H1 (cell line): ENCODE measurements at regions not wholly inside any gene's neighbourhood (a gene's known extent, or its start where the extent isn't known, plus 50 kb on each side); places are given as distances from the start of the nearest gene placed in this dataset.
A peak's percentile ranks its signal among the peaks of the same experiment; 100 is the strongest.

Experiments used
- CTCF ChIA-PET: fragments of 300-600 bp; sonication (Branson Sonifier 250); formaldehyde crosslinking; loops from one replicate; lab custom pipeline; 2021; ENCODE audit not compliant: partially characterized antibody; lab: Charles Lee
- POLR2A ChIA-PET: fragments of 300-600 bp; sonication (Branson Sonifier 250); formaldehyde crosslinking; loops from one replicate; lab custom pipeline; 2021; ENCODE audit warnings: inconsistent platforms; ENCODE audit not compliant: partially characterized antibody; lab: Charles Lee
- DNase-seq, 2 experiments: peaks; one replicate each; pipeline versions ENCODE4 v3.0.0 to v3.0.0-alpha.2; 2010 to 2022; ENCODE audit warnings: low spot score in 2 of 2, low read depth in 1 of 2, mixed read lengths in 1 of 2
- FAIRE-seq: peaks from 2 replicates; lab custom pipeline; 2011; peaks lifted over from hg19 to GRCh38; lab: Jason Lieb, UNC
- H2AFZ ChIP-seq: 2 replicates; pipeline ENCODE4 v1.8.1; 2012; ENCODE audit warnings: low read length, inconsistent platforms
- H2AK5ac ChIP-seq: 2 replicates; pipeline ENCODE4 v1.6.1; 2013; ENCODE audit warnings: low read depth, low read length
- H2BK120ac ChIP-seq: replicated peaks from 2 replicates; pipeline ENCODE3; 2013; ENCODE audit warnings: low read depth, low read length, inconsistent platforms
- H2BK12ac ChIP-seq: 2 replicates; pipeline ENCODE4 v1.6.1; 2013; ENCODE audit warnings: low read depth, low read length
- H2BK15ac ChIP-seq: 2 replicates; pipeline ENCODE4 v1.6.1; 2013; ENCODE audit warnings: low read length
- H2BK20ac ChIP-seq: 2 replicates; pipeline ENCODE4 v1.6.1; 2013; ENCODE audit warnings: low read length
- H2BK5ac ChIP-seq: 2 replicates; pipeline ENCODE4 v1.6.1; 2013; ENCODE audit warnings: low read depth, low read length
- H3K14ac ChIP-seq: 2 replicates; pipeline ENCODE4 v1.6.1; 2013; ENCODE audit warnings: inconsistent platforms; ENCODE audit not compliant: insufficient read length
- H3K18ac ChIP-seq: 2 replicates; pipeline ENCODE4 v1.6.1; 2013; ENCODE audit warnings: low read length; ENCODE audit errors: extremely low read depth
- H3K23ac ChIP-seq: 2 replicates; pipeline ENCODE4 v1.6.1; 2013; ENCODE audit warnings: inconsistent platforms; ENCODE audit not compliant: insufficient read length
- H3K23me2 ChIP-seq: 2 replicates; pipeline ENCODE4 v1.6.1; 2013; ENCODE audit warnings: low read depth, low read length
- H3K27ac ChIP-seq: 2 replicates; pipeline ENCODE4 v1.6.1; 2011; ENCODE audit warnings: low read depth, low read length, inconsistent platforms
- H3K27me3 ChIP-seq, 4 experiments: replicated peaks in 1 of 4; 1 replicate in 1 of 4; 2 replicates in 3 of 4; pipeline versions ENCODE4 v1.6.1 to v1.8.1; 2011 to 2013; ENCODE audit warnings: low read length in 3 of 4, mild to moderate bottlenecking in 3 of 4, inconsistent platforms in 2 of 4, mixed read lengths in 2 of 4, moderate library complexity in 1 of 4; ENCODE audit not compliant: control insufficient read depth in 3 of 4, insufficient read depth in 3 of 4; ENCODE audit errors: extremely low read depth in 1 of 4
- H3K36me3 ChIP-seq, 4 experiments: 2 replicates each; pipeline versions ENCODE4 v1.6.1 to v1.8.1; 2011 to 2013; ENCODE audit warnings: mild to moderate bottlenecking in 4 of 4, low read length in 3 of 4, moderate library complexity in 2 of 4, control low read depth in 1 of 4, inconsistent platforms in 1 of 4; ENCODE audit not compliant: insufficient read depth in 4 of 4, control insufficient read depth in 2 of 4
- H3K4ac ChIP-seq: replicated peaks from 2 replicates; pipeline ENCODE3; 2013; ENCODE audit warnings: low read length, low read depth, mixed read lengths, inconsistent platforms; ENCODE audit not compliant: insufficient read length
- H3K4me1 ChIP-seq, 4 experiments: replicated peaks in 1 of 4; 1 replicate in 1 of 4; 2 replicates in 3 of 4; pipeline versions ENCODE4 v1.6.1 to v1.8.1; 2011 to 2013; ENCODE audit warnings: low read length in 3 of 4, inconsistent platforms in 2 of 4, mixed read lengths in 1 of 4; ENCODE audit not compliant: insufficient read depth in 4 of 4, control insufficient read depth in 3 of 4
- H3K4me2 ChIP-seq, 2 experiments: 2 replicates each; pipeline versions ENCODE4 v1.6.1 to v1.8.1; 2011 to 2013; ENCODE audit warnings: low read depth in 2 of 2, low read length in 2 of 2, control low read depth in 1 of 2, inconsistent platforms in 1 of 2, mild to moderate bottlenecking in 1 of 2; ENCODE audit not compliant: insufficient read depth in 1 of 2
- H3K4me3 ChIP-seq, 4 experiments: fragments of 200-600, 300-600 bp in 1 of 4; sonication (generic), shearing (Covaris generic), sonication (Bioruptor Twin) in 1 of 4; 2 replicates each; pipeline versions ENCODE4 v1.5.1 to v1.8.1; 2011 to 2016; ENCODE audit warnings: low read length in 4 of 4, low read depth in 3 of 4, control low read depth in 2 of 4, inconsistent platforms in 2 of 4, mild to moderate bottlenecking in 2 of 4, mixed read lengths in 1 of 4, moderate library complexity in 1 of 4; ENCODE audit not compliant: insufficient read depth in 2 of 4; ENCODE audit errors: extremely low read depth in 1 of 4
- H3K56ac ChIP-seq: replicated peaks from 2 replicates; pipeline ENCODE3; 2013; ENCODE audit warnings: low read depth, mild to moderate bottlenecking, mixed read lengths, low read length, inconsistent platforms; ENCODE audit not compliant: insufficient read length
- H3K79me1 ChIP-seq: 2 replicates; pipeline ENCODE4 v1.6.1; 2013; ENCODE audit warnings: low read depth, low read length, control low read depth
- H3K79me2 ChIP-seq, 2 experiments: 2 replicates each; pipeline versions ENCODE4 v1.6.1 to v1.8.1; 2012 to 2013; ENCODE audit warnings: low read length in 2 of 2, mild to moderate bottlenecking in 2 of 2, inconsistent platforms in 1 of 2; ENCODE audit not compliant: insufficient read depth in 2 of 2, control insufficient read depth in 1 of 2
- H3K9ac ChIP-seq, 4 experiments: replicated peaks in 1 of 4; 1 replicate in 1 of 4; 2 replicates in 3 of 4; pipeline versions ENCODE4 v1.6.1 to v1.8.1; 2011 to 2013; ENCODE audit warnings: low read depth in 3 of 4, low read length in 3 of 4, control low read depth in 2 of 4, mild to moderate bottlenecking in 2 of 4, moderate library complexity in 2 of 4, inconsistent platforms in 1 of 4; ENCODE audit errors: extremely low read depth in 1 of 4
- H3K9me3 ChIP-seq, 2 experiments: 2 replicates each; pipeline versions ENCODE4 v1.6.1 to v1.8.1; 2012 to 2013; ENCODE audit warnings: mild to moderate bottlenecking in 2 of 2, moderate library complexity in 2 of 2, control low read depth in 1 of 2, inconsistent platforms in 1 of 2, low read depth in 1 of 2, low read length in 1 of 2, mixed read lengths in 1 of 2; ENCODE audit not compliant: insufficient read depth in 2 of 2
- H4K20me1 ChIP-seq, 2 experiments: replicated peaks in 1 of 2; 2 replicates each; pipeline versions ENCODE3 to v1.8.1; 2011 to 2013; ENCODE audit warnings: inconsistent platforms in 2 of 2, low read length in 2 of 2, mild to moderate bottlenecking in 1 of 2; ENCODE audit not compliant: insufficient read depth in 2 of 2, control insufficient read depth in 1 of 2
- H4K5ac ChIP-seq: 2 replicates; pipeline ENCODE4 v1.6.1; 2013; ENCODE audit warnings: low read length, low read depth, mixed read lengths, inconsistent platforms; ENCODE audit not compliant: insufficient read length
- H4K8ac ChIP-seq: 2 replicates; pipeline ENCODE4 v1.8.0; 2013; ENCODE audit warnings: mild to moderate bottlenecking, moderate library complexity, low read length, inconsistent platforms; ENCODE audit not compliant: insufficient read depth; ENCODE audit errors: extremely low read depth
- H4K91ac ChIP-seq: replicated peaks from 2 replicates; pipeline ENCODE3; 2013; ENCODE audit warnings: low read length, mixed read lengths, inconsistent platforms; ENCODE audit not compliant: insufficient read length
- JUN ChIP-seq: IDR thresholded peaks from 2 replicates; pipeline ENCODE4 v1.6.1; 2011; ENCODE audit warnings: low read depth, mild to moderate bottlenecking, improper control_type of control experiment, low read length
- MAFK ChIP-seq: IDR thresholded peaks from 2 replicates; pipeline ENCODE4 v1.6.1; 2012; ENCODE audit warnings: low read depth, mild to moderate bottlenecking, improper control_type of control experiment, low read length
- TAF1 ChIP-seq: IDR thresholded peaks from 2 replicates; pipeline ENCODE4 v1.6.1; 2011; ENCODE audit warnings: mild to moderate bottlenecking, low read depth, low read length
- WGBS, 2 experiments: shearing (Covaris generic) in 1 of 2; methylation state at CpG; one replicate each; pipeline versions ENCODE4 v1.1.6 to v1.1.7; 2013 to 2015; ENCODE audit warnings: low lambda C conversion rate in 2 of 2, mixed read lengths in 2 of 2, inconsistent platforms in 1 of 2, low coverage in 1 of 2, missing lambda C conversion rate in 1 of 2; ENCODE audit not compliant: insufficient replicate concordance in 2 of 2, insufficient coverage in 1 of 2, insufficient read length in 1 of 2; ENCODE audit errors: extremely low coverage in 1 of 2, missing lambda C conversion rate in 1 of 2; 5-methylcytosine and 5-hydroxymethylcytosine counted together

GRCh38 chr10:30560326-30560725 is 69.2 kb downstream of the LYZL2 start:
- Histone ChIP-seq H2BK5ac (no peak overlapping the region), H2BK120ac (no peak overlapping the region), H3K9me3 (no peaks in the 10 kb centered on the region), H3K36me3 (no peaks in the 10 kb centered on the region), H4K8ac (no peak overlapping the region), H4K20me1 (no peaks in the 10 kb centered on the region), H4K91ac (no peak overlapping the region), H2AFZ (no peak overlapping the region), H2BK12ac (no peak overlapping the region), H3K56ac (no peak overlapping the region), H3K23ac (no peak overlapping the region), H3K4me3 (no peak overlapping the region), H3K9ac (no peak overlapping the region), H3K18ac (no peak overlapping the region), H3K79me1 (no peaks in the 10 kb centered on the region), H3K14ac (no peak overlapping the region), H3K4me1 (peaks cover 0 to 3% (median 0%) of the 10 kb centered on the region in 4 experiments; a peak in 2 of 7 replicates), H2BK15ac (no peak overlapping the region), H3K79me2 (no peaks in the 10 kb centered on the region), H4K5ac (no peak overlapping the region), H2BK20ac (no peak overlapping the region), H3K23me2 (no peaks in the 10 kb centered on the region), H2AK5ac (no peak overlapping the region), H3K27me3 (no peaks in the 10 kb centered on the region), H3K4ac (no peak overlapping the region), H3K27ac (no peak overlapping the region), H3K4me2 (no peak overlapping the region)
- CTCF ChIA-PET, result interaction anchor here (1.2 to 3.7 kb wide), 2 partner anchors 21 to 31 kb away, joined by 5 to 19 read pairs; no protein-coding TSS in a partner anchor
- WGBS, 2 experiments, result 93% methylated on average over 2 of the region's 2 CpGs; no CpG with 5 or more reads in 1 of the 2 experiments
- POLR2A ChIA-PET, result no interaction called here
- DNase-seq, result no peak
- no peak for FAIRE-seq
- TF ChIP-seq JUN (no peak), TAF1 (no peak), MAFK (peak; percentile 72; the same call in 1 of the 2 replicates)
